ENCODE measurements at regions not wholly inside any gene's neighbourhood (a gene's known extent, or its start where the extent isn't known, plus 50 kb on each side); places are given as distances from the start of the nearest gene placed in this dataset.

DNA sequence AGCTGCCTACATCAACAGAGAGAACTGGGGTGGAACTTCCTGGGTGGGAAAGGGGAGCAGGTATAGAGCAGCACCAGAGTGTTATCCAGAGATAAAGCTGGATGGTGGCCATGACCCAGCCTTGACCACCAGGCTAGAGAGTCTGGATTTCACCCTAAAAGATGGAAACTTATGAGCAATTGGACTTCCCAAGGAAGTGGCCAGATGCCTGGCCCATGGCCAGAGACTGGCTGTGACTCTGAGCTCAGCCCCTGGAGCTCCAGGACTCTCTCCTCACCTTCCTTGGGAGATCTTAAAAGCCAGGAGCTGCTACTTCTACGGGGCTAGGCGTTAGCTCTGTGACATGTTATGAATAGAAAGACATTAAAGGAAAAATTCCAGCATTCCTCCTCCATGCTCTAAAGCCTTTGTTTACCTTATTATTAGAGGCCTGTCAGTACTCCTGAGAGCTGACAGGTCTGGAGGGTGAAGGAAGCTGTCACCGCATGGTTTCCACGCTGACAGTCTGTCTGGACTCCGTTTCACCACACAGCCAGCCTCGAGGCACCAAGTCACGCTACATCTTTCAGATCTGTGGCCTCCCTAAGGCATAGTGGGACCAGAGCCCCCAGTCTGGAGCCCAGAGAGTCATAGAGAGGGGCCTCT lies 260.0 kb upstream of the SIX2 start:
- DNase-seq (ENCODE audit: extremely low read depth, low read depth): no peak
- TF ChIP-seq, protein P1, sequence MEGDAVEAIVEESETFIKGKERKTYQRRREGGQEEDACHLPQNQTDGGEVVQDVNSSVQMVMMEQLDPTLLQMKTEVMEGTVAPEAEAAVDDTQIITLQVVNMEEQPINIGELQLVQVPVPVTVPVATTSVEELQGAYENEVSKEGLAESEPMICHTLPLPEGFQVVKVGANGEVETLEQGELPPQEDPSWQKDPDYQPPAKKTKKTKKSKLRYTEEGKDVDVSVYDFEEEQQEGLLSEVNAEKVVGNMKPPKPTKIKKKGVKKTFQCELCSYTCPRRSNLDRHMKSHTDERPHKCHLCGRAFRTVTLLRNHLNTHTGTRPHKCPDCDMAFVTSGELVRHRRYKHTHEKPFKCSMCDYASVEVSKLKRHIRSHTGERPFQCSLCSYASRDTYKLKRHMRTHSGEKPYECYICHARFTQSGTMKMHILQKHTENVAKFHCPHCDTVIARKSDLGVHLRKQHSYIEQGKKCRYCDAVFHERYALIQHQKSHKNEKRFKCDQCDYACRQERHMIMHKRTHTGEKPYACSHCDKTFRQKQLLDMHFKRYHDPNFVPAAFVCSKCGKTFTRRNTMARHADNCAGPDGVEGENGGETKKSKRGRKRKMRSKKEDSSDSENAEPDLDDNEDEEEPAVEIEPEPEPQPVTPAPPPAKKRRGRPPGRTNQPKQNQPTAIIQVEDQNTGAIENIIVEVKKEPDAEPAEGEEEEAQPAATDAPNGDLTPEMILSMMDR (IDR thresholded peaks at IDR 0.05; ENCODE audit: low read depth, low read length, missing control alignments): no peak
- H3K4me3 ChIP-seq (replicated peaks; ENCODE audit: low read depth, low read length): no peak overlapping the region

DNA sequence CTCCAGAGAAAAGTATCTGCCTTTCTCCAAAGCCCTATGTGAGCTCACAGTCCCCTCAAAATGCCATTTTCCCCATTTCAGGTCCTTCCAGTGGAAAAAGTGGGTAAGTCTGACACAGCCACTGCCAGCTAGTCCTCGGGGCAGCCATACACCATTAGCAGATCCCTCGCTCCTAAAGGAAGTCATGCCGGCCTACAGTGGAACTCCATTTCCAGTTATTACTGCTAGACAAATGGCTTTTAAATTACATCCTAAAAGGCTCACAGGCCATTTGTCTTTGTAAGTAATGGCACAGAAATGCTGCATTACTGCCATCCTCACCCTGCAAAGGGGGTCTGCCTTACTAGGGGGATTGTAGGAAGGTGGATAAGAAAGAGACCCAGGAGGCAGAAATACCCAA lies 259.4 kb upstream of the SIX2 start:
- no peak for DNase-seq (ENCODE audit: extremely low read depth, low read depth)
- TF ChIP-seq, protein P1 (IDR thresholded peaks at IDR 0.05; ENCODE audit: low read depth, low read length, missing control alignments): no peak
- no peak overlapping the region for H3K4me3 ChIP-seq (replicated peaks; ENCODE audit: low read depth, low read length)

DNA sequence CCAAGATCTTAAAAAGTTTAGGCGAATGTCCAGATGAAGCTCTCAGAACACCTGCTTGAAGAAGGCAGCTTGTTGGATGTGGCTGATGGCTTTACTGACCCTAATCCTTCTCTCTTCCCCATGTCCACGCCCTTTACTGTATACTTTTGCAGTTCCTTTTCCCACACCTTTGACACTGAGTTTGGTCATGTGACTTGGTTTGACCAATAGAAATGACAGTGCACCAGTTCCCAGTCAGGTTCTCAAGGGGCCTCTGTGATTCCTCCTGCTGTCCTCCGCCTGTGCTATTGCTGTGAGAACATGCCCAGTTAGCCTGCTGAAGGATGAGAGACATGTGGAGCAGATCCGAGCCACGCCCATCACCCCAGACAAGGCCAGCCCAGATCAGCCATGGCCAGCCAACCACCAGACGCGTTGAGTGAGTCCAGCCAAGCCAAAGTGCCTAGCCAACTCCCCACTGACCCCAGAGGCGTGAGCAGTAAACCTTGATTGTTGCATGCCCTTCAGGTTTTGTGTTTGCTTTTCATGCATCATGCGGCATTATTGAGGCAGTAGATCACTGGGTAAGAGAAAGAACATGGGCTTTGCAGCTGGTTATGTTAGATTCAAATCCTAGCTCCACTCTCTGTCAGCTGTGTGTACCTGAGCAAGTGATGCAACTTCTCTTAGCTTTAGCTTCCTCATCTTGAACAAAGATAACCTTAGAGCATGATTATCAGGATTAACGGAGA lies 258.0 kb upstream of the SIX2 start:
- no peak for DNase-seq (ENCODE audit: extremely low read depth, low read depth)
- TF ChIP-seq, protein P1 (IDR thresholded peaks at IDR 0.05; ENCODE audit: low read depth, low read length, missing control alignments): no peak
- H3K4me3 ChIP-seq (replicated peaks; ENCODE audit: low read depth, low read length): no peak overlapping the region

DNA sequence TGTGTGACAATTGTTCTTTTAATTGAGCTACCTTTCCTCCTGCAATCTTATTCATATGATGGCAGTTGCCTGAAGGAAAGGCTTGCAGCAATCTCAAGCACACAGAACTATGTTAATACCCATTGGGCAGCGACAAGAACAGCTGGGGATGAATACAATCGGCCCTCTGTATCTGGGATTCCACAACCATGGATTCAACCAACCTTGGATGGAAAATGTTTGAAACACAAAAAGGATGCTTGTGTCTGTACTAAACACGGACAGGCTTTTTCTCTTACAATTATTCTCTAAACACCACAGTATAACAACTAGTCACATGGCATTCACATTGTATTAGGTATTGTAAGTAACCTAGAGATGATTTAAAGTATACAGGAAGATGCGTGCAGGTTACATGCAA lies 256.1 kb upstream of the SIX2 start:
- TF ChIP-seq, protein P1 (IDR thresholded peaks at IDR 0.05; ENCODE audit: low read depth, low read length, missing control alignments): no peak
- H3K4me3 ChIP-seq (replicated peaks; ENCODE audit: low read depth, low read length): no peak overlapping the region
- DNase-seq (ENCODE audit: extremely low read depth, low read depth): no peak

DNA sequence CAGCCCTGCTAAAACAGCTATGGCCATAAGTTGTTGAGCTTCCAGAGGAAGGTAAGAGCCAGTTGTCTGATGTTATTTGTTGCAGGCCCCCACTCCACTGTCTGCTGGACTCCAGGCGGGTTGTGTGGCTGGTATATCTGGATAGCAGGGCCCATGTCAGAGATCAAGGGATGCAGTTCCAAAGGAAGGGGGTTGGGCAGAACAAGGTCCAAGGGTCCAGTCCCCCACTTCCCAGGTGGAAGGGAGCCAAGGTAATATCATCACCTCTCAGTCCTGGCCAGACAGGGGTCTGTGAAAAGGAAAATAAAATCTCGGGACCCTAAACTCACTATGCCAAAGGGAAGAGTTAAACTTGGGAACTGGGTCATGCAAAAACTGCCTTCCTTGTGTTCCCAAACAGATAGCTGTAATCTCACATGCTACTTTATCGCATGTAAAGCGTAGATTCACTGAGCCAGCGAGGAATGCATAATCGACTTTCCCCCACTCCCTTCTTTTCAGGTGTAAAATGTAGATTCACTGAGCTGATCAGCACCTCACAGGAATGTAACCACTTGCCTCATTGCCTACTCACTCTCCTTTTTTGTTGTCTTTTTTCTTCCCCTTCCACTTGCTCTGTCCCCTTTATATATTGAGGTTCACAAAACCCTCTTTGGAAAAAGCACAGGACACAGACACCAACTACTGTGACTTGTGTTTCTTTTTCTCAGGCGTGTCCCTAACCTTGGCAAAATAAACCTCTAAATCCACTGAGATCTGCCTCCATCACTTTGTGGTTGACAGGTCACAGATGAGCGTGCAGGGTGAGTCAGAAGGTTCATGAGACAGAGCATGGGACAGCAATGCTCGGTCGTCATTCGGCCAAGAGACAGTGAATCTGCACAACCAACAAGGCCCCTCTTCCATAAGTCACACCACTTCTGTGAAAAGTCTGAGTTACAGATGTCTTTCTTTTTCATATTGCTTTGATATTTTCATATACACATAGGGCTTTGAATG lies 255.3 kb upstream of the SIX2 start:
- no peak overlapping the region for H3K4me3 ChIP-seq (replicated peaks; ENCODE audit: low read depth, low read length)
- no peak for DNase-seq (ENCODE audit: extremely low read depth, low read depth)
- TF ChIP-seq, protein P1 (IDR thresholded peaks at IDR 0.05; ENCODE audit: low read depth, low read length, missing control alignments): no peak

DNA sequence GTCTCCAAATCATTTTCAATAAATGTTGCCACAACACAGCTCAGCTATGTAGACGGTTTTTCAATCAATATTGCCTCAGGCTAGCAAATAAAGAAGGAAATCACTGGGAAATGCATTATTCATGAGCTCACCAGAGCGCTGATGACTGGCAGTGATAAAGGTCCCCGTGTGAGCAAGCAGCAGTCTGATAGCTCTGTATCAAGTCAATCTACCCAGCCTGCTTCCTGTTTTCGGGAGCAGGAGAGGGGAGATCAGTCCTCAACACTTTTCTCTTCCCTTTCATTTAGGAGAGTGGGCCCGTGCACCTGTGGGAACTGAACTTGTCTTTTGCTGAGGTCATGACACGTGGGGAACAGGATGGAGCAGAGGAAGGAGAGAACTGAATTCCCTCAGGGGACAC lies 253.9 kb upstream of the SIX2 start:
- TF ChIP-seq, protein P1 (IDR thresholded peaks at IDR 0.05; ENCODE audit: low read depth, low read length, missing control alignments): no peak
- H3K4me3 ChIP-seq (replicated peaks; ENCODE audit: low read depth, low read length): no peak overlapping the region
- DNase-seq (ENCODE audit: extremely low read depth, low read depth): no peak
